RWPE1 (cell line): ENCODE measurements at regions not wholly inside any gene's neighbourhood (a gene's known extent, or its start where the extent isn't known, plus 50 kb on each side); places are given as distances from the start of the nearest gene placed in this dataset.
"Not testable (repeated sequence)": the region's sequence is repeated elsewhere in the genome, so short reads cannot be mapped to it uniquely, and the experiment has no call there.

Source experiments
- CTCF ChIA-PET: fragments of 350-600 bp; sonication (Branson Sonifier 250); formaldehyde crosslinking; extraction: SDS; loops from one replicate; lab custom pipeline; 2021; lab: Yijun Ruan, JAX
- POLR2A ChIA-PET: fragments of 400-600 bp; formaldehyde crosslinking; extraction: SDS; loops from one replicate; lab custom pipeline; 2020; ENCODE audit warnings: antibody characterized with exemption; ENCODE audit not compliant: low non-redundant PET; lab: Yijun Ruan, JAX
- DNase-seq: peaks from one replicate; pipeline ENCODE4 v3.0.0; 2012; ENCODE audit warnings: low spot score
- H3K27ac ChIP-seq: fragments of 450-650 bp; 2 replicates; pipeline ENCODE4 v1.5.1; 2017
- TF ChIP-seq, protein P1 (sequence below): fragments of 450-650 bp; conservative IDR thresholded peaks from 2 replicates; pipeline ENCODE4 v1.5.1; 2017; ENCODE audit warnings: low read depth, mild to moderate bottlenecking

DNA sequence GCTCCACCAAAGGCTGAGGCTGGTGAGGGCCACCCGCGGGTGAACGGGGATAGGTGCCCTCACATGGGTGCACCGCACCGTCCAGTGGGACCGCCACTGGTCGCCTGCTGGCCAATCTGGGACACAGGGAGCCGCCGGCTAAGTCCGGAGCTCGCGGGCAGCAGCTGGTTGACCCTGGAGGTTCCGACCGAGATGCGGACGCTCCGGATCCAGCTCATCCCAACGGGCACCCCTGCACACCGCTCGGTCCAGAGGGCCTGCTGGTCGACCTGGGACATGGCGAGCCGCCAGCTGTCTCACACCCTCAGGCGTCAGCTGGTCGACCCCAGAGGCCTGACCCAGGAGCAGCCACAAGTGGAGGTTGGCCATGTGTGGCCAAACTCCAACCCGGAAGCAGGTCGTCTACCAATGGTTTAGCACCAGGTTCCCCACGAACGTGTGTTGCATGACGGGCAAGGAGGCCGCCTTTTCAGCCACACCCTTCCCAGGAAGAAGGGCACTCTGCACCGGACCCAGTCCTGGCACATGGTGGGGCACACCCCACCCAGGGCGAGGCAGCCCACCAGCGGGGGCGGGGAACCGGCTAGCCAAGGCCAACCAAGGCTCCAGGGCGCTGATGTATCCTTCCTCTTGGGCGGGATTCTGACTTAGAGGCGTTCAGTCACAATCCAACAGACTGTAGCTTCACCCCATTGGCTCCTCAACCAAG lies 746.0 kb upstream of the DEFB115 start:
- DNase-seq: no peak
- CTCF ChIA-PET: no interaction called here
- TF ChIP-seq, protein P1, sequence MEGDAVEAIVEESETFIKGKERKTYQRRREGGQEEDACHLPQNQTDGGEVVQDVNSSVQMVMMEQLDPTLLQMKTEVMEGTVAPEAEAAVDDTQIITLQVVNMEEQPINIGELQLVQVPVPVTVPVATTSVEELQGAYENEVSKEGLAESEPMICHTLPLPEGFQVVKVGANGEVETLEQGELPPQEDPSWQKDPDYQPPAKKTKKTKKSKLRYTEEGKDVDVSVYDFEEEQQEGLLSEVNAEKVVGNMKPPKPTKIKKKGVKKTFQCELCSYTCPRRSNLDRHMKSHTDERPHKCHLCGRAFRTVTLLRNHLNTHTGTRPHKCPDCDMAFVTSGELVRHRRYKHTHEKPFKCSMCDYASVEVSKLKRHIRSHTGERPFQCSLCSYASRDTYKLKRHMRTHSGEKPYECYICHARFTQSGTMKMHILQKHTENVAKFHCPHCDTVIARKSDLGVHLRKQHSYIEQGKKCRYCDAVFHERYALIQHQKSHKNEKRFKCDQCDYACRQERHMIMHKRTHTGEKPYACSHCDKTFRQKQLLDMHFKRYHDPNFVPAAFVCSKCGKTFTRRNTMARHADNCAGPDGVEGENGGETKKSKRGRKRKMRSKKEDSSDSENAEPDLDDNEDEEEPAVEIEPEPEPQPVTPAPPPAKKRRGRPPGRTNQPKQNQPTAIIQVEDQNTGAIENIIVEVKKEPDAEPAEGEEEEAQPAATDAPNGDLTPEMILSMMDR: no peak
- no peak overlapping the region for H3K27ac ChIP-seq
- POLR2A ChIA-PET: no interaction called here

DNA sequence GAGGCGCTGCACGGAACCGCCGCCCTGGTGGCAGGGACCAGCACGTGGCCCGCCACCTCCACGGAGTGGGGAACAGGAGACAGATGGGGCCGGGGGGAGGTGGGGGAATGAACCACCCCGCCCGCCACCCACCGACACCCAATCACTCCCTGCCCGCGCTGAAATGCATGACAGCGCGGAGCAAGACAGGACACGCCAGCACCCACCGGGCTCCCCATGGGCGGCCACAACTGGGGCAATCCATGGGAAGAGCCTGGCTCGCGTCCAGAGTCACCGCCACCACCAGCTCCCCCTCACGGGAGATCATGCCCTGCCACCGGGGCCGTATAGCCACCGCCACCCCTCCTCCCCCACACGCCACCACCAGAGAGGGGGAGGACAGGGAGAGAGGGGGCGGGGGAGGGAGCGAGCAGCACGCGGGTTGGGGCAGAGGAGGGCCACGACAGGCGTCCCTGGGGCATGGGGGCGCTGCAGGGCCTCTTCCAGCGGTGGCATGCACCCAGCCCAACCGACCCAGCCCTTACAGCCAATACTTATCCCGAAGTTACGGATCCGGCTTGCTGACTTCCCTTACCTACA lies 744.3 kb upstream of the DEFB115 start:
- H3K27ac ChIP-seq: no peak overlapping the region
- CTCF ChIA-PET: no interaction called here
- TF ChIP-seq, protein P1: no peak
- POLR2A ChIA-PET: no interaction called here
- DNase-seq: no peak

- DNase-seq, H3K27ac ChIP-seq, POLR2A ChIA-PET: not testable (repeated sequence)
- CTCF ChIA-PET: interaction anchor here (0.6 kb wide), 1 partner anchor 1732 kb away, joined by 3 read pairs; no protein-coding TSS in a partner anchor
These were observed 741.5 kb upstream of the DEFB115 start for GRCh38 chr20:30515915-30516314.

DNA sequence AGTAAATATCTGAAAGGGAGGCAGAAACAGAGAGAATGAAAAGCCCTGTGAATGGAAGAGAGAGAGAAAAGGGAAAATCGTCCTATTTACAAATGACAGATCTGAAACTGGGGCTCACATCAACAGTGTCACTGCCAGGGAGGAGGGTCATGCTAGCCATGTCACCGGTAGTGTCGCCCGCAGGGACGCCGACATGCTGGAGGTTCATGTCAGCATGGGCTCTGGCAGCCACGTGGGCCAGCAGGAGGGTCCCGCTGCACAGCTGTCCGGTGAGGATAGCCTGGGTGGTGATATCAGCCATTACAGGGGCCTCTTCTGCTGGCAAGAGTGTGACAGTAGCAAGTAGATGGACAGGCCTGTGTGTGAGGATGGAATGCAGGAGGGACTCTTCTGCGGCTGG lies 738.6 kb upstream of the DEFB115 start:
- DNase-seq, POLR2A ChIA-PET, CTCF ChIA-PET, H3K27ac ChIP-seq: not testable (repeated sequence)

DNA sequence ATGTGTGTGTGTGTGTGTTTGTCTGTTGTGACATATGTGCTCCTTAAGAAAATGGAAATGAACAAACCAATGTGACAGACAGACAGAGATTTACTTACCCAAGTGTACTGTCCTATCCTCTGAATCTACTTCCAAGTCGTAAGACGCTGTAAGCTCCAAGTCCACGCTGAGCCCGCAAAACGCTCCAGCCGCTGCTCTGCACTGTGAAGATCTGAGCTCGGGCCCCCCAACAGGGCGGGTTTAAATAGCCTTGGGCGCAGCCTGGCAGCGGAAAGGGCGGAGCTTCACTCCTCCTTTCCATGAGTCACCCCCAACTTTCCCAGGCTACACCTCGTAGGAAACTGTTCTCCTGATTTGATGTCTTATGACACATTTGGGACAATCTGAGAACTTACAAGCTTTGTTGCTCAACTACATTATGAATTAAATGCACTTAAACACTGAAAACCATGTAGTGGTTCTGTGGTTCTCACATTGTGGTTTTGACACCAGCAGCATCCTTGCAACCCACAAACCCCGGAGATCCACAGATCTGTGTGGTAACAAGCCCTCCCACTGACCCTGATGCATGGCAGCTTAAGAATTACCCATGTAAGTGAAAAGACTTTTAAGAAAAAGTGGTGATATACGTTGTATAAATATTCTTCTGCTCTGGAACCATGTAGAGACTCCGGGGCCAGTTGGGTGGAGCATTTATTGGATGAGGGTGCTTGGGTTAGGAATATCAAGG lies 735.6 kb upstream of the DEFB115 start:
- CTCF ChIA-PET, H3K27ac ChIP-seq, DNase-seq, POLR2A ChIA-PET: not testable (repeated sequence)

GRCh38 chr20:30524155-30524554 lies 733.3 kb upstream of the DEFB115 start:
- POLR2A ChIA-PET, DNase-seq, H3K27ac ChIP-seq, CTCF ChIA-PET: not testable (repeated sequence)

- CTCF ChIA-PET, H3K27ac ChIP-seq, DNase-seq, POLR2A ChIA-PET: not testable (repeated sequence)
These were observed 732.7 kb upstream of the DEFB115 start for GRCh38 chr20:30524761-30525160.

- DNase-seq, H3K27ac ChIP-seq, POLR2A ChIA-PET, CTCF ChIA-PET: not testable (repeated sequence)
These were observed 723.8 kb upstream of the DEFB115 start for GRCh38 chr20:30533653-30534052.

- POLR2A ChIA-PET, DNase-seq, H3K27ac ChIP-seq, CTCF ChIA-PET: not testable (repeated sequence)
These were observed 720.0 kb upstream of the DEFB115 start for GRCh38 chr20:30537459-30537858.

DNA sequence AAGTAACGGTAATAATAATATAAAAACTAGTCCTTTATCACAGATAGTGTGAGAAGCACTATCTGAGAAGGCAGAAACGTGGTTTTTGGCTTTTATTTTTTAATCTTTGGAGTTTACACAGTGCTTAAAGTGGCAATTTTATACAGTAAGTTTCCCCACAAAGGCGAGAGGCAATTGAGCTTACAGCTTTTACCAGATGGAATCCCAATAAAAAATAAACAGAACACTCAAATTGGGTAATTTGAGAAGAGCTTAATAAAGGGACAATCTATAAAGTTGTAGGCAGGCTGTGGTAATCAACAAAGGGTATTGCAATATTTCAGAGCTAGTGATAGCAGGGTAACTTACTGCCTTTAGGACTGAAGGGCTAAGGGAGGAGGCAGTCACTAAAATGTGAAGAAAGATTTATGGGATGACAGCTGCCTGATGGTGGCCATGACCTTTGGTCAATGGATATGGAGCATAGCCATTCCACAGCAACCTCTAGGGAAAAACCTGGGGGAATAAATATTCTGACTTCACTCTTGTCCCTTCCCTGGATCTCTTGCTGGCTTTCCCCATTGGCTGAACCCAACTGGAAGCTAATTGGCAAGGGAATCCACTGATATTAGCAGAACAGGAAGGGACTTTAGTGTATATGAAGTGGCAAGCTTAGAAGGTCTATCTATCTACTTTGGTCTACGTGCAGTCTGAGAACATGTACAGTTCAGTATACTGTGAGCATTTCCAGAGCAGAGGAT lies 717.0 kb upstream of the DEFB115 start:
- POLR2A ChIA-PET, DNase-seq, CTCF ChIA-PET, H3K27ac ChIP-seq: not testable (repeated sequence)

DNA sequence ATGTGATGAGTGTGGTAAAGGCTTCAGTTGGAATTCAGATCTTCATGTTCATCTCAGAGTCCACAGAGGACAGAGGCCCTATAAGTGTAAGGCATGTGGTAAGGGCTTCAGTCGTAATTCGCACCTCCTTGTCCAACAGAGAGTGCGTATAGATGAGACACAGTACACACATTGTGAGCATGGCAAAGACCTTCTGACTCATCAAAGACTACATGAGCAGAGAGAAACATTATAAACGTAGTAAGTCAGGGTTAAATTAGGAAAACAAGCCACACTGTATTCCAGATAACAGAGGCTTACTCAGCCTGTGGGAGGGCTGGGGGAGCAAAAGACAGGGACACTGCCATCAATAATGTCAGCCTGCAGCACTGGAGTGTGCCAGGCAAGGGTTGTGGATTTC lies 706.2 kb upstream of the DEFB115 start:
- CTCF ChIA-PET, POLR2A ChIA-PET, H3K27ac ChIP-seq, DNase-seq: not testable (repeated sequence)

DNA sequence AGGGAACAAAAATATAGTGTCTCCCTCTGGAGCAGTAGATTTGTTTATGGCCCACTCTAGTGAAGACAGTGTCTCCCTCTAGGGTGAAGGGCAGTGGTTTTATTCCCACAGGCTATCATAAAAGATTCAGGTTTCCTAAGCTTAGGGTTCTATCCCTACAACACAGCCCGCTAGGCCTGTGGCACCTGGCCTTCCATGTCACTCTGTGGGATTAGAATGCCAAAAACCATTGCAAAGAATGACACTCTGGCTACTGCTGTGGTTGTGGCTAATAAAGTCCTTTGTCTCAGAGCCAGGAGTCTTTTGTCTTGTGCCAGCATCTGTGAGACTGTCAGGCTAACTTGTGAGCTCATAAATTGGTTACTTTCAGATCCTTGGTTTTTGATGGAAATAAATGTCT lies 700.7 kb upstream of the DEFB115 start:
- CTCF ChIA-PET: interaction anchor here (0.7 kb wide), 1 partner anchor 379 kb away, joined by 3 read pairs; no protein-coding TSS in a partner anchor
- POLR2A ChIA-PET, DNase-seq, H3K27ac ChIP-seq: not testable (repeated sequence)

DNA sequence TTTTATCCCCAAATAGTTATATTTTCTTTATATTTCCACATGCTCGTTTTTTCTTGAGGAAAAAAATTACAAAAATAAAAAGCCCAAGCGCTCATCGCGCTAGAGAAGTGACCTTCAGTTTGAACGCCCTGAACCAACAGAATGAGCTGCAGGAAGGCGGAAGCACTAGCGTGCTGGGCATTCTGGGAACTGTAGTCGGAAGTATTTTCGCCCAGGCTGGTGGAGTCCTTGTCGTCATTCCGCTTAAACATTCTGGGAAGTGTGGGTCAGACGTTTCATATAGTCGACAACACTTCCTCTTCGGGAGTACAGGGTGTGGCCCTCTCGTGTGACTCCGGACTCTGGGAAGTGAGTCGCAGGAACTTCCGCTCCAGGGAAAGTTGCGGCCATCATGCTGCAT lies 692.4 kb upstream of the DEFB115 start:
- DNase-seq, CTCF ChIA-PET, POLR2A ChIA-PET, H3K27ac ChIP-seq: not testable (repeated sequence)

- H3K27ac ChIP-seq, CTCF ChIA-PET, POLR2A ChIA-PET, DNase-seq: not testable (repeated sequence)
These were observed 687.6 kb upstream of the DEFB115 start for GRCh38 chr20:30569867-30570266.
